COR-L47 (cell line): ENCODE measurements at regions not wholly inside any gene's neighbourhood (a gene's known extent, or its start where the extent isn't known, plus 50 kb on each side); places are given as distances from the start of the nearest gene placed in this dataset.
"Not testable (repeated sequence)": the region's sequence is repeated elsewhere in the genome, so short reads cannot be mapped to it uniquely, and the experiment has no call there.

Experiments used
- DNase-seq: peaks from one replicate; lab custom pipeline; 2025; lab: John Stamatoyannopoulos, UW

DNA sequence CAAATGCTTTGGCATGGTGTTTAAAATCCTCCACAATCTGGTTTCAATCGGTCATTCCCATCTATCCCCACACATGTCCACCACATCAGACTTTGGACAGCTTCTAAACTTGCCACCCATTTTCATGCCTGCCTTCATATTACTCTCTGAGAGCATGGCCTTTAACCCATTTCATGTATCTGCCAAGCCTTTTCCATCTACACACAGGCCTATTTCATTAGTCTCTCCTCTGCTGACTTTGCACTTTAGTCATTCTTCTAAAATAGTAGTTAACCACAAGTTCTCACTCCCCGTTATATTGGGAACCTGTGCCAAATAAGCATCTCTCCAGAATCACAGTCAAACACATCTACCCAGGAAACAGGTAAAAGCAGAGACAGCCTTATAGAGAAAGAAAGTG lies 142.2 kb downstream of the MZT1 start:
- DNase-seq = no peak

DNA sequence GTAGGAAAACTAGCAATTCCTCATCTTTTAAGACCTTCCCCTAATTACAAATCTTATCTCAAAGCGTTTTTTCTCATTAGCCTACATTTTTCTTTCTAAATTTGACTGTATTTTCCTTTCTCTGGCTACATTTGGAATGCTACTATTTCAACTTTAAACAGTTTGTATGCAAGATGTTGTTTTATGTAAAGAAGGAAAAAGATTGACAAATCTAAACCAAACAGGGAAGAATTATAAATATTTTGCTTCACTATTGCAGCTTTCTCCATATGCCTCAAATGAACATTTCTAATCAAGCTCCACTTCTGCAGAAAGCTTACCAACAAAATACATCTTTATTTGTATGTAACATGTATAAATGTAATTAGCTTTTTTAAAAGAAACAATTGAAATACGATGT lies 156.2 kb downstream of the MZT1 start:
- no peak for DNase-seq

DNA sequence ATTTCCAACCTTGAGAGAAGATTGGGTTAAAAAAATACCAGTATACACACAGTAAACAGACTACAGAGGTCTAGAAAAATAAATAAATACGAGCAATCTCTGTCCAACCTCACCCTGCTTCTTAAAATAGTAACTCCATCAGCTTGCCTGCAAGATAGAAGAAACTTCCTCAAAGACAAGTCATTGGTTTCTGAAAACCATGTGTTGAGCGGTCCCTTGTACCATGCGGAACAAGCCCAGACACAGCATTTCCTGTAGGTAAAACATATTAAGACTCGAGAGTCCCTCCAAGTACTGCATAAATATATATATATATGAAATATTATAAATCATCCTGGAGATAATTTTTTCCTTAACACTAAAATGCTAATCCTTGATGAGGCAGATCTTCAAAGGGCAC lies 157.4 kb downstream of the MZT1 start:
- DNase-seq = no peak

DNA sequence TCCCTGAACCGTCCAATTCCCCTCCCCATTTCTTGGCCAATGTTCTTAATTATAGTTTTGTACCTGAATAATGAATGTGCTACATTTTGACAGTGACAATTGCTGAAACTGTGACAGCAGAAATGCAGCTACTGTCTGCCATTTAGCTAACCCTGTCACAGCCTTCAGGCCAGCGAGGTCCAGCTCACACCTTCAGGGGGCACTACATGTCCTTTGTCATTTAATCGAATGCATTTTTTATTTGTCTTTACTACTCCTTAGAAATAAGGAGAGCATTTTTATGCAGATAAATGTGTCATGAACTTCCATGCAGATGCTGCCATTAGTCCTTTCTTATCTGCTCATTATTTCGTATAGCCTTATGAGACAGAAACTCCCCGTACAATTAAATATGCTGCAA lies 159.9 kb downstream of the MZT1 start:
- DNase-seq = no peak

DNA sequence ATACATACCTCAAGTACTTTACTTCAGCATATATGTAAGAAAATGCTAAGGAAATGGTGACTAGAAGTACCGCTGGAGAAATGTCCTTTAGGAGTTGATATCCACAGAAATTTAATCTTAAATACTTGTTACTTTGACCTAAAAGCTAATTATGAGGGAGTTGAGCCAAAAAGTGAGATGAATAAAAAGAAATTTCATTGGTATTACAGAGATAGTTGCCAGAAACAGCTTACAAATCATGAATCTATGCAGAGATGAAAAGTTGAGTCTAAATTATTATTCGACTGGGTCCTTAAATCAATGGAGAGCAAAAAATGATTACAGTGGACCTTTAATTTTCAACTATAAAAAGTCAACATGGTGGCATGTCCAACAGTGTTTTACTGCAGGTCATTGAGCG lies 160.9 kb downstream of the MZT1 start:
- DNase-seq = no peak

DNA sequence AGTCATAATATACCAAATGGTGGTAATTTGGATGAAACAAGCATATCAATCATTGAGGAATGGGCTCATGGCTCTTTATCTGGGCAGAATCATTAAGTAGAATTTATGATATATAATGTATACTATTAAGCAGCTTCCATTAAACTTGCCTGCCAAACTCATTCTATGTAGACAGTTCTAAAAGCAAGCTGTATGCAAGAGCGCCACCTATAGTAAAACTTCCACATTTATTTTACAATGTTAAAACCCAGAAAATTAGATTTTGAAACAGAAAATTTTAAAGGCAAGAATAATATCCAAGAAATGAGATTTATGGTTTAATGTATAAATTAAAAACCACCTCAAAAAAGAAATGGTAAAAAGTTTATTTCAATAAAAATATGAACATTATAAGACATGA lies 161.5 kb downstream of the MZT1 start:
- peak; percentile 56 for DNase-seq

DNA sequence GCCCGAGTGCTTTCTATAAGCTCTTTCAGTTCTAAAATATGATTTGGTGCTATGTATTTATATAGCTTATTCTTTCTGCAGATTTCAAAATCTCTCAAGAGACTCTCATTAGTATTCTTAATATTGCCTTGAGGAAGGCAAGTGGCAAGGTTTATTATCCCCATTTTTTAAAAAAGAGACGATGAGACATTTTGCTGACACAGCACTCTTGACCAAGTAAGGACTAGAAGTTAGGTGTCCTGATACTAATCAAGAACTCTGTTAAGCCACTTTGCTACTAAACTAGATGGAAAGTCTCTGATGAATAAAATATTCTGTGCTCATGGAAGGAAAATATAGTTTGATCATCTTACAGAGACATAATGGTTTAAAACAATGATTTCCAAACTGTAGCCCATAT lies 164.7 kb downstream of the MZT1 start:
- DNase-seq = no peak

DNA sequence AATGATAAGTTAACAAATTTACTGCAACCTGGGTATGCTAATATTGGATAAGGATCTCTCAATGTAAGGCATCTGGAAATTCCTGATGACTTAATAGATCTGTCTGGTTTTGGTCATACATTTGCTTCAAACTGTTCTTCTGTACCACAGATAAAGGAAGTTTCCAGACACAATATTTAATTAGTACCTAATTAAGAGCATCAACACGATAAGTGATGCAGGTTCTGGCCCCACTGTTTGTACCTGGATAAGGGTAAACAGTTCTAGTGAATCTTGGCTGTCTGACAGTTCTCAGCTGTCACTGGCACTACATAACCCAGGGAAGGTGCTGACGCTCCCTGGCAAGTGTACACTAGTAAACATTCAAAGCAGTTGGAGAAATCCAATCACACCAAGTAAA lies 165.6 kb downstream of the MZT1 start:
- DNase-seq = peak; percentile 81

DNA sequence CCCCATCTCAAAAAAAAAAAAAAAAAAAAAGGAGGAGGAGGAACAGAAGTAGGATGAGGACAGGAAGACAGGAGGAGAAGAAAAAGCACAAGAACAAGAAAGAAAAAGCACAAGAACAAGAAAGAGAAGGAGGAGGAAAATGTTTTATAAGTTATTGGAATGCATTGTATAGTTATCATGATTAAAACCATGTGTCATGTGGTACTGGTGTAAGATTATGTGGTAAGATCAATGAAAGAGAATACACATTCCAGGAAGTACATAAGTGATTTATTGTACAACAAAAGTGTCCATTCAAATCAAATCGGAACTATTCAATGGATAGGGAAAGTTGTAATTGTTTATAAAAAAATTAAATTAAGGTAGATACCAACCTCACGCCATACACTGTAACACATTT lies 167.7 kb downstream of the MZT1 start:
- no peak for DNase-seq

DNA sequence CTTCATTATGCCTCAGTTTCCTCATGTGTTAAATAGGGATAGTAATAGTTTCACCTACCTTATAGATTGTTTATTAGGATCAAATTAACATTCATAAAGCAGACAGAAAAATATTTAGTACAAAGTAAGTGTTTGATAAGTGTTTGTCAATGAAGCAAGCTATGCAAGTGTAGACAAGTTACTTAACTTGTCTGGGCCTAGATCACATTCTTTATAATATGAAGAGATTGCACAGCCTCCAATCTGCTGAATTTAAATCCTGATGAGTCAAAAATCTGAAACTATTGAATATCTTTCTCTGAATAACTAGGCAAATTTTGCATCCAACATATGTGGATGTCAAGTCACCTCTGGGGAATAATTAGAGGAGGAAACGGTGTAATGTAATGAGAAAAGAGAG lies 170.5 kb downstream of the MZT1 start:
- DNase-seq = no peak

DNA sequence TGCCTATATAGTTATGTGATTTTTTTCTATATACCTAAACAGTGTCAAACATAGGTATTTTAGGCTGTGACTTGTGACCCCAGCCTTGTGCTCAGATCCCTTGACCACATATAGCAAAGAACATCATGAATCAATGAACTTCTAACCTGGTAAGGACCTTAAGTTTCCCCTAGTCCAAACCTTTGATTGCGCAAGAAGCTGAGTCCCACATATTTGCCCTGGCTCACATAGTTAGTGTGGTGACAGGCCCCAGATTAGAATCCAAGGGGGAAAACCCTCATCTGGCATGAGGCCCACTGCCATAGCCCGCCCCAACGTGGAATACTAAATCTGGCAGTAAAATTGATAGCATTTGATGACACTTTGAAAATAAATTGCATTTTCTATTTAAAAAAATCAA lies 171.8 kb downstream of the MZT1 start:
- DNase-seq = no peak

DNA sequence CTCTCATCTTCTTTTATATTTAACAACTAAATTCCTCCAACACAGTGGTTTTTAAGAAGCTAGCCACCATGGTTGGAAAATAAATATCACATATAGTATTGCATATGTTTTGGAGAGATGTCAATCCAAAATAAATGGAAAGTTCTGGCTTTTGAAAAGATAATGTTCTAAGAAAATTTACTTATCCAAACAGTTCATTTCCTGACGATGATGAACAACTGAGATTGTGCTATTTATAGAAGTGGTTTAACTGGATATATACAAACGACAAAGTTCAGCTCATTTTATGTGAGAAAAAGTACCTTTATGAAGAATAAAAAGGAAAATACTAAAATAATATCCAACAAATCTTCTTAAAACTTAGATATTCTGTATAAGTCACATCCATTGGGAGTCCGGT lies 174.7 kb downstream of the MZT1 start:
- no peak for DNase-seq

DNA sequence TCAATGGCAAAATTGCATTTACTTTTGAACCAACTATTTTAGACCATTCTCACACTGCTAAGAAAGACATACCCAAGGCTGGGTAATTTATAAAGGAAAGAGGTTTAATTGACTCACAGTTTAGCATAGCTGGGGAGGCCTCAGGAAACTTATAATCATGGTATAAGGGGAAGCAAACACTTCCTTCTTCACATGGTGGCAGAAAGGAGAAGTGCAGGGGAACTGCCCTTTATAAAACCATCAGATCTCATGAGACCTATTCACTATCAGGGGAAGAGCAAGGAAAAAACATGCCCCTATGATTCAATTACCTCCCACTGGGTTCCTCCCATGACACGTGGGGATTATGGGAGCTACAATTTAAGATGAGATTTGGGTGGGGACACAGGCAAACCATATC lies 181.5 kb downstream of the MZT1 start:
- DNase-seq = not testable (repeated sequence)

DNA sequence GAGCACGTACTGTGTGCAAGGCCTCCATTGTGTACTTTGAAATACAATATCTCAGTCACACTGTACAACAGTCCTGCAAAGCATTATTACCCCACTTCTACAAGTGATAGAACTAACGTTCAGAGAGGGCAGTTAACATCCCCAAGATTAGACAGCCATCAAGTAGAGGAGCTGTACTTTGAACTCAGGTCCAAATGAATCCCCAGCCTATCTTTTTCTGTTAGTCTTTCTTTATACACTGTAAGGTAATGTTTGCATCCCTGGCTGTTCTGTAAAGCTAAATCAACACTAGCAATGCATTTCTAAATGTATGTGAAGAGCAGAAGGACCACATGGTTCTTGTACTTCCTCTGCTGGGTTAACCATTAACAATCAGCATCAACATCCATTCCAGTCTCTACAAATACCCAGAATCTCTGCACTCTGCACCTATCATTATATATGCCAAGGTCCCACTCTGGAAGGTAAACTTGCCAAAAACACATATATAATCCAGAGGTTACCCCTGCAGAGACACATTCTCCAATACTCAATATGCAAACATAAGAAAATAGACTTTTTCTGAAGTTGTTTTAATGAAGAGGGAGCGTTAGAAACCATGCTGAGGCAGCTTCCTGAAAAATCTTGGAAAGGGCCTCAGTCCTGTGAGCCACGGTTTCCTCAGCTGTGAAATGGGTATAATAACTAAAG lies 182.3 kb downstream of the MZT1 start:
- no peak for DNase-seq

DNA sequence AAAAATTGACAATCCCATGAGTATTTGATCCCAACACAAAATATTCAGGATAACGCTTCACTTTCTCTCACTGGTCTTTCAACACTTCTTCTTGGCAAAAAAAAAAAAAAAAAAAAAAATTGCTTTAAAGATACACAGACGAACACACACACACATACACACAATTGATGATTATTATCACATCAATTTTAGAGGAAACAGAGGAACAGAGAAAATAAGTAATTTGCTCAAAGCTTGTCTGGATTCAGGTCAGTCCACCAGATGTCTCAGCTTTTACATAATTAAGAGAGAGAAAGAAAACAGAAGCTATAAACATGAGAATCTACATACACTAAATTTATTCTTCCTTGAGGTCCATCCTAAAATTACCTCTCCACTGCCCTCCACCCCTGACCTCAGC lies 183.4 kb downstream of the MZT1 start:
- no peak for DNase-seq

DNA sequence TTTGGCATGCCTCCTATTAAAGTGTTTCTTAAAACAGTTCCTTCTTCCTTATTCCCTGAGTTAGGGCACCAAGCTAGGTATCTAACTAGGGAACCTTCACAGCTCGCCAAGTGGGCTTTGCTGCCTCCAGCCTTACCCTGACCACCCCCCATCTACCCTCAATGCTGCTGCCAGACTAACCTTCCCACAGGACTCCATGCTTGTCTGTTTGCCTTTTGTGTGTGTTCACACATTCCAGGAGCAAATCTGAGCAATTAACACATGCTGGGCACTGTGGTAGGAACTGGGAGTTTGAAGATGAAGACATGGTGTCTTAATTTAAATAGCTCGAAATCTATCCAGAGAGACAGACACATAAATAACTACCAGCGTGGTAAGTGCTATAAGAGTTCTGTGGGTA lies 185.2 kb downstream of the MZT1 start:
- no peak for DNase-seq

DNA sequence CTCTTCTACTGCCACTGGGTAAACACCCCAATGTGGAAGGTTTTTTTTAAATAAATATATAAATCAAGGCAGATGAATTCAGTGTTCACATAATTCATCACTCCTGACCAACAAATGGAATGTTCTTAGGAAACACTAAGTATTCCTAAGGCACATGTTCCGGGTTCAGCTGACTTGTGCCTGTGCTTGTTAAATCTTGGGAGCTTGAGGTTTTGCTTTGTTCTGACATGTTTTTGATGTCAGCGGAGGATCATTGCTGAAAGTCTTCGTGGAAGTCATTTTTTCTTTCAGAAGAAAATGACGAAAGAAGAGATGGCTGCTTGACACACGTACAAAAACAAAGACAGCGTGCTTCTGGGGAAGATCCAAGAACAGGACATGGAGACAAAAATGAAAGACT lies 185.8 kb downstream of the MZT1 start:
- DNase-seq = no peak

DNA sequence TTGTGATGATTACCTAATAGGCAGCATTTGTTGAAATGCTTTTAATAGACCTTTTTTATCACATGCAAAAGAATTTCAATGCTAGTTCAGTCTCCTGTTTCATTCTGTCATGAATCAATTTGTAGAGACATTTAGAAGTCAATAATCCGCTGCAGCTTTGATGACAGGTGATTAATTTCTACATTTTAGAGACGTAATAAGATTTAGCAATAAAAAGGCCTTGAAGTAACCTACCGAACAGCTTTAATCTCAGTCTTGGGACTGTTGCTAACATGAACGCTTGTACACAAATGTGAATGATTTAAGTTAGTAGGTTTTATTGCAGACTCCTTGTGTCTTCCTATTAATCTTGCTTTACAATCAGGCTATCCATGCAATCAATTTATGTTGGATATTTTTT lies 186.5 kb downstream of the MZT1 start:
- no peak for DNase-seq

DNA sequence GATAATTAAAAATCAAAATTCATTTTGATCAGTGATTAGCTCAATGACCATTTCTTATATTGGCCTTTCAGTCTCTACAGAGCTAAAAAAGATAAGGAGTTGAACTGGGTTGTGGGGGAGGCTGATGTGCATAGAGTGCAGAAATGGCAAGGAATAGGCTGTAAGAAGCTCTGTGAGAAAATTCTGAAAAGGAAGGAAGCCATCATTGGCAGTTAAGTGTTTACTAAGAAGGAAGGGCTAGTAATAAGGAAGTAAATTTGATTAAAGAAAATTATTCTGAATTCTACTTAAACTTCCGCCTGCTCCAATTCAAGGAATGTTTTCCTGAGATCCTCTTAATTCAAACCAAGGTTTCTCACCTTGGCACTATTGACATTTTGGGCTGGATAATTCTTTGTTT lies 187.5 kb downstream of the MZT1 start:
- no peak for DNase-seq

DNA sequence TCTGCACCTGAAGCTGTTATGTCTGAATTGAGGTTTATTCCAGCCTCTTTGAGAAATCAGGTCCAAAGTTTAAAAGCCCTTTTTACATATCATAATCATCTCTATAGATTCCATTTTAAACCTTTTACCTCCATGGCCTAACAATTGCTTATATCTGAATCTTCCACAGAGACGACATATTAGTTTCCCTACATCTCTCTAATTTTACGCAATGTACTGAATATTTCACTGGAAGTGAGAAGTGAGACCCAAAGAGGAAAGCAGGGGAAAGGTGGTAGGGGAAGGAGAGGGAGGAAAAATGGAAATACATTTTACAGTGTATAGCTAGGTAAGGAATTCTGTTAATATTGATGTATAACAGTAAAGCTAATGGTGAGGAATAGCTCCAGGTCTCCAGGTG lies 189.6 kb downstream of the MZT1 start:
- DNase-seq = no peak

DNA sequence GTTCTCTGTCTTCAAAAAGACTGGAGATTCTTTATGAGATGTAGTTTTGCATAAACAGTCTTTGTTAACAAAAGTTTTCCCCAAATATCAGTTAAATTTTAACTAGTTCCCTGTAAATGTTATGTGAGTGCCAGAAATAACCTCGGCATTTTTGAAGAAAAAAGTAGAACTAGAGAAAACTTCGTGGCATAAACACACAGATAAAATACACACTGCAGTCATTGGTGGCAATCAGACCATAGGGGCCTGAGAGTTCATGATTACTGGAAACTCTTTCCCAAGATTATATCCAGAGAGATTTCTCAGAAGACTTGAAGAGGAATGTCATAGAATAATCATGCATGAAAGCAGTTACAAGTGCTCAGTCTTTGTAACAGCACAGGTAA lies 190.0 kb downstream of the MZT1 start:
- DNase-seq = no peak

DNA sequence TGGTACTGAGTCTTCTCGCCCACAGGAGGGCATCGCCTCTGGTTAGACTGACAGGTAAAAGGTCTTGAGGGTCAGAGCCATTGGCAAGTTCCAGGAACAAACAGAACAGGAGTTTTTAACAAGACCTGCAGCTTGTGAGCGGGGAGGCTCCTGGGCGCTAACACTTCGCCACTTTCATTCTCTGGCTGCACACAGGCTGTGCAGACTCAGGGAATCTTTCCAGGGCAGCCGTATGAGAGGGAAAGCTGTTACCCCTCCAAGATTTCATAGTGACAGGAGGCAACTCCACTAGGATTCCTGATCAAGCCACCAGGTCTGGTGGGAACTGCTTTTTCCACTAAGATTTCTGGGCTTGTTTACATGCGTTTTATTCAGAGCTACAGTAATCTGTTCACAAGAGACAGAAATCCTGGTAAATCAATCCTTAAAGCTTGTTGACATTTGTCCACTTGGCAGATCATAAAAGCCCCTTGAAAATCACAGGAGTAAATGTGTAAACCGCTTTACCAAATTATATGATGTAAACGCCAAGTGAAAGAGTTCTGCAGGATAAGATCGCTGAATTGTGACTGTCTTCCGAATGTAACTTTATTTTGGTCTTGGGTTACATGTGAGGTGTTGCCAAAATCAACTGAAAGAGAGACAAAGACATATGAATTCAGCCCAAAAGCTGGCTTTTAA lies 190.6 kb downstream of the MZT1 start:
- no peak for DNase-seq

DNA sequence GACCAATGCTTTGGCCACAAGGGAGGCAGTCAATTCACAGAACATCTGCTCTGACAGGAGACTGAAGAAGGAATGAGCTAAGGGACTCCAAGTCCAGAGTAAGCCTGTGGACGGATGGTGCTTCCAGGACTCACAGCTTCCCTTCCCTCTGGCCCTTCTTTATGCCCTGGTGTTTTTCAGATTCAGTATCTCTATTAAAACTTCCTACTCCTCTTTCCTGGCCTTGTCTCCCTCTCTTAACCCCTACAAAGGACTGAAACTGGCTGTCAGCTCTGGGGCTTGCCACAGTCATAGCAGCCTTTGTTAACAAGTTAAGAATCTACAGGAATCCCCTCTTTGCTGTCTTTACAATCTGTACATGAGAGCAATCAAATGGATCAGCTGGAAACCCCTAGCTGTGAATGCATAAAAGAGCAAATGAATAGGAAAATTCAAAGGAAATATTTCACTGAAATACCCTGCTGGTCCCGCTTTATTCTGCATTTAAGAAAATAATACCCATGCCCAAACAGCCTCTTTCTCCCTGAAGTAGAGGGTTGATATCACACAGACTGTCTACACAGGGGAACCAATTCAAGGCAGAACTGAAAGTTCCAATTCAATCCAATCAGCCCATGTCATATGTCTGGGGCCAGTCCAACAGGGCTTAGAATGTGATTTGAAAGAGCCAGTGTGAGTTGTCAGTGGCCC lies 192.3 kb downstream of the MZT1 start:
- DNase-seq = no peak

DNA sequence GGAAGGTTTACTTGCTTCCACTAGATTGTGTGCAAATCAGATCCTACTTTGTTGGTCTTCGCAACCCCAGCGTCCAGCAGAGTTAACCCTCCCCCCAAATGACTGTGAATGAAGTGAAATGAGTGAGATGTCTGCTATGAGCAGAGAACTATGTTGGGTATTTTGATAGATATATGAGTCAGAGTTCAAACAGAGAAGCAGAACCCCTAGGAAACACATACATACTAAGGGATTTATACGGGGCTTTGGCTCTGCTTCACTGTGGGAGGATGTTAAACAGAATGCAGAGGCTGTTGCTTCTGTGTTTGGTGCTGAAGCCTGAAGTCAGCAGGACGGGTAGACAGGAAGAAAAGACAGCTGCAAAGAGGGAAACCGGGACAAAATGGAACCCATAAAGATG lies 197.0 kb downstream of the MZT1 start:
- DNase-seq = no peak
